C4-2B (cell line): ENCODE measurements at regions not wholly inside any gene's neighbourhood (a gene's known extent, or its start where the extent isn't known, plus 50 kb on each side); places are given as distances from the start of the nearest gene placed in this dataset.

Source experiments
- H3K27ac ChIP-seq: fragments of 450-650 bp; 2 replicates; pipeline ENCODE4 v1.5.1; 2017
- ZFX ChIP-seq: fragments of 450-650 bp; IDR thresholded peaks from 2 replicates; pipeline ENCODE4 v1.6.1; 2017
- TF ChIP-seq, protein P1 (sequence below): fragments of 450-650 bp; conservative IDR thresholded peaks from 2 replicates; pipeline ENCODE4 v1.5.1; 2017; ENCODE audit warnings: mild to moderate bottlenecking

DNA sequence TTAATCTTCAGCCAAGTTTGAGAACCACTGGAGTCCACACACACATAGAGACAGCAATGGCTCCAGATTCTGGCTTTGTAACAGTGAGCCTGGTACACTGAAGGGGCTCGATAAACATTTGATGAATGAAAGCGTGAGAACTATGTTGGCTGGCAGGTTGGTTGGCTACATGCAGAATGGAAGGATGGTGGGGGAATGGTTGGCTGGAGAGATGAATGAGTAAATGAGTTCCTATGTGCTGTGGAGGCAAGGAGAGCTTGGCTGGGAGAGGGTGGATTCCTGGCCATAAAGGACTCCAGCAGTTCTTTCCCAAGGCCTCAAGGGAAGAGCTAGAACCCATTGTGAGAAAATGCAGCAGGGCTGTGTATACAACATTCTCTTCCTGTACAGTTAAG lies 168.0 kb upstream of the NECTIN1 start:
- H3K27ac ChIP-seq, result no peak overlapping the region
- TF ChIP-seq ZFX, result no peak
- TF ChIP-seq, protein P1, sequence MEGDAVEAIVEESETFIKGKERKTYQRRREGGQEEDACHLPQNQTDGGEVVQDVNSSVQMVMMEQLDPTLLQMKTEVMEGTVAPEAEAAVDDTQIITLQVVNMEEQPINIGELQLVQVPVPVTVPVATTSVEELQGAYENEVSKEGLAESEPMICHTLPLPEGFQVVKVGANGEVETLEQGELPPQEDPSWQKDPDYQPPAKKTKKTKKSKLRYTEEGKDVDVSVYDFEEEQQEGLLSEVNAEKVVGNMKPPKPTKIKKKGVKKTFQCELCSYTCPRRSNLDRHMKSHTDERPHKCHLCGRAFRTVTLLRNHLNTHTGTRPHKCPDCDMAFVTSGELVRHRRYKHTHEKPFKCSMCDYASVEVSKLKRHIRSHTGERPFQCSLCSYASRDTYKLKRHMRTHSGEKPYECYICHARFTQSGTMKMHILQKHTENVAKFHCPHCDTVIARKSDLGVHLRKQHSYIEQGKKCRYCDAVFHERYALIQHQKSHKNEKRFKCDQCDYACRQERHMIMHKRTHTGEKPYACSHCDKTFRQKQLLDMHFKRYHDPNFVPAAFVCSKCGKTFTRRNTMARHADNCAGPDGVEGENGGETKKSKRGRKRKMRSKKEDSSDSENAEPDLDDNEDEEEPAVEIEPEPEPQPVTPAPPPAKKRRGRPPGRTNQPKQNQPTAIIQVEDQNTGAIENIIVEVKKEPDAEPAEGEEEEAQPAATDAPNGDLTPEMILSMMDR, result no peak

GRCh38 chr11:119896387-119897045 lies 167.5 kb upstream of the NECTIN1 start:
- no peak overlapping the region for H3K27ac ChIP-seq
- TF ChIP-seq, protein P1, result no peak

DNA sequence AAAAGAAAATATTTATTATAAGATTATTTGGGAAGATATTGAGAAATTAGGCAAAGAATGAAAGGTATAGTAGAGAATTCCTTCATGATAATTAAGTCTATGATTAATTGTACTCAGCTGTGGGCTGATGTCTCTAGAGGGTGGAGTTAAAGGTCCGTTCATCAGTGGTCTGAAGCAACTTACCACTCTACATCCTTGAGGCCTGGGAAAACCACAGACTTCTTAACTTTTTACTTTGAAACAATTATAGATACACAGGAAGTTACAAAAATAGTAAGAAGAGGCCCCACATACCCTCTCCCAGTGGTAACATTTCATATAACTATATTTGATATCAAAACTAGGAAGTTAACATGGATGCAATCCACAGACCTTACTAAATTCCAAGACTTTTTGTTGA lies 167.0 kb upstream of the NECTIN1 start:
- no peak overlapping the region for H3K27ac ChIP-seq
- TF ChIP-seq, protein P1, result no peak
- no peak for TF ChIP-seq ZFX

DNA sequence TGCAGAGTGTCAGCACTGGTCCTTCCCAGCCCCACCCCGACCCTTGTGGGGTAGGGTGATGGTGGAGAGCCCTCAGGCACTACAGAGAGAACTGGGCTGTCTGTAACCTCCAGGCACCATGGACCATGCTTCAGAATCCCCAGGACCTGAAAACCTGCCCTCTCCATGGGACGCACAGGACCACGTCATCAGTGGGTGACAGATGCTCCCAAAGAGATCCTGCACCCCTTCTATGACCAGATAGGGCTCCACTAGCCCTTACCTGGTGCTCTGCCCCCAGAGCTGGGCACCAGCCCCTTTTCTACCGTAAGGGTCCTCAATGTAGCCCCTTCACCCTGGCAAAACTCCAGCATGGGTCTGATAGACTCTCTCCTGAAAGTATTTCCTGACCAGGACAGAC lies 165.9 kb upstream of the NECTIN1 start:
- no peak for TF ChIP-seq ZFX
- TF ChIP-seq, protein P1, result no peak
- H3K27ac ChIP-seq, result no peak overlapping the region

- peak overlapping the region; percentile 71 for H3K27ac ChIP-seq
- TF ChIP-seq, protein P1, result no peak
- no peak for TF ChIP-seq ZFX
Observed at GRCh38 chr11:119892311-119892808, 163.4 kb upstream of the NECTIN1 start.

DNA sequence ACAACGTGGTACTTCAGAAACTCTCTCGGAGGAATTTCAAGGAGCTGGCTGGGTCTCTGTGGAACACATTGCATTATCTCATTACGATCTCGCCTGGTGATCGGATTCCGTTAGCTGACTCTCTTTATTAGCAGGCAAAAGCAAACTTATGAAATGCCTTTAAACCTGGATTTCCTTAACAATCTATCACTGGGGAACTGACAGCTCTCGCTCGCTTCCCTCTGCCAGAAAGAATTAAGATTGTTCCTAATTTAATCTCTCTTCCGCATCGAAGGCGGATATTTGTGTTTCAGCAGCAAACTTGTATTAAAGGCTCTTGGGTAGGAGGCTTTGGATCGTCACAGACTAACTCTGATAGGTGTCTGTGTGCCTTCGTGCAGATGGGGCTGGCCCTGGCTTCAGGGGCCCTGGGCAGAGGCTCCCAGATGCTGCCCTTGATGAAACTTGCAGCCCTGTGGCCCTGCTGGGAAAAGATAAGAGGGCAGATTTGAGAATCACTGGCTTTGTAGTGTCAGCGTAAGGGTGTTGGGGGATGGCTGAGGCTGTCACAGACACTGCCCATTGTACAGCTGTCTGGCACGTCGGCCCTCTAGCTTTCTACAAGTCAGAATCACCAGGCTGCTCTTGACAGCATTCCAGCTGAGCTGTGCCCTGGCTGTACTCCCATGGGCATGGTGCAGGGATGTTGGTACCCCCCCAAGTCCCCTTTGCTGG lies 162.2 kb upstream of the NECTIN1 start:
- peak overlapping the region; percentile 71 for H3K27ac ChIP-seq
- TF ChIP-seq, protein P1, result no peak
- TF ChIP-seq ZFX, result no peak

DNA sequence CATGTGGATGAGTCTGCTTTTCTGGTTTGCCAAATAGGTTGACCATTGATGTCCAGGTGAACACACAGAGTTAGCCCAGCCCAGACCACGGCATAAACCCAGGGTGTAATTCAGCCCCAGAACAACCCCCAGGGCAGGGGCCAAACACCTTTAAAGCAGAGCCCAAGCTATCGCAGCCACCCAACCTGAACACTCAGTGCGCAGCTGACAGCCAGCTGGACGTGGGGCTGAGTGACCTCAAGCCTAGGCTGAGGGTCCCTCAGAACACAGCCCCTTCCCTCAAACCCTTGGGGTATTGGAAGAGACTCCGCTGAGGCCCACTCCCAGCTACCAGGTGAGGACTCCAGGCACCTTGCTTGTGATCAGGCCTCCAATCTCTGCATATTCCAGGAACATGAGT lies 161.5 kb upstream of the NECTIN1 start:
- TF ChIP-seq, protein P1, result no peak
- TF ChIP-seq ZFX, result no peak

More for the DNA sequence above, 161.5 kb upstream of the NECTIN1 start:
- peak overlapping the region; percentile 71 for H3K27ac ChIP-seq
